Caco-2 (cell line): ENCODE measurements at regions not wholly inside any gene's neighbourhood (a gene's known extent, or its start where the extent isn't known, plus 50 kb on each side); places are given as distances from the start of the nearest gene placed in this dataset.

Experiments used
- BruUV-seq: library from RNA; stranded (reverse); fragments of 400-500 nt; replicated peaks from 2 replicates; lab custom pipeline; 2021; lab: Mats Ljungman, UMichigan
- CTCF ChIA-PET: fragments of 300-600 bp; sonication (Branson Sonifier 250); formaldehyde crosslinking; loops from one replicate; lab custom pipeline; 2022; ENCODE audit warnings: antibody characterized with exemption; lab: Charles Lee
- POLR2A ChIA-PET: fragments of 300-600 bp; sonication (Branson Sonifier 250); formaldehyde crosslinking; loops from one replicate; lab custom pipeline; 2022; ENCODE audit warnings: antibody characterized with exemption; lab: Charles Lee
- DNase-seq, 2 experiments: peaks; one replicate each; pipeline versions ENCODE4 v3.0.0 to v3.0.0-alpha.2; 2020 to 2022
- H3K27me3 ChIP-seq: replicated peaks from 2 replicates; pipeline ENCODE4 v1.6.0; 2011; ENCODE audit warnings: low read length; ENCODE audit not compliant: control insufficient read depth, insufficient read depth
- H3K36me3 ChIP-seq: 2 replicates; pipeline ENCODE4 v1.5.1; 2011; ENCODE audit warnings: low read length; ENCODE audit not compliant: control insufficient read depth, insufficient read depth
- H3K4me1 ChIP-seq: fragments of 250-450 bp; sonication (Bioruptor Pico); 2 replicates; pipeline ENCODE4 v1.5.1; 2020; ENCODE audit warnings: mild to moderate bottlenecking
- H3K4me3 ChIP-seq: 2 replicates; pipeline ENCODE4 v1.5.1; 2011; ENCODE audit warnings: low read depth, mild to moderate bottlenecking, control low read depth, low read length
- H3K9me3 ChIP-seq: fragments of 250-450 bp; sonication (Bioruptor Pico); 2 replicates; pipeline ENCODE4 v1.5.1; 2020; ENCODE audit warnings: mild to moderate bottlenecking, moderate library complexity
- H3K27ac Mint-ChIP-seq: one replicate; pipeline ENCODE4 v1.8.0; 2022; ENCODE audit warnings: mixed read lengths; ENCODE audit not compliant: unreplicated experiment
- H3K27me3 Mint-ChIP-seq: one replicate; pipeline ENCODE4 v1.8.0; 2022; ENCODE audit warnings: mixed read lengths; ENCODE audit not compliant: insufficient read depth, unreplicated experiment
- H3K36me3 Mint-ChIP-seq: one replicate; pipeline ENCODE4 v1.8.0; 2022; ENCODE audit warnings: mild to moderate bottlenecking, mixed read lengths; ENCODE audit not compliant: insufficient read depth, unreplicated experiment
- H3K4me1 Mint-ChIP-seq: one replicate; pipeline ENCODE4 v1.8.0; 2022; ENCODE audit warnings: low read depth, mixed read lengths; ENCODE audit not compliant: unreplicated experiment
- H3K4me3 Mint-ChIP-seq: one replicate; pipeline ENCODE4 v1.8.0; 2022; ENCODE audit warnings: mild to moderate bottlenecking, moderate library complexity, mixed read lengths; ENCODE audit not compliant: unreplicated experiment
- H3K9me3 Mint-ChIP-seq: one replicate; pipeline ENCODE4 v1.8.0; 2022; ENCODE audit warnings: mixed read lengths; ENCODE audit not compliant: unreplicated experiment
- CTCF ChIP-seq, 2 experiments: fragments of 200-600 bp in 1 of 2; IDR thresholded peaks; 1 replicate in 1 of 2; 2 replicates in 1 of 2; pipeline versions ENCODE4 v1.5.1 to v1.8.0; 2011 to 2022; ENCODE audit warnings: antibody characterized with exemption in 1 of 2, control low read depth in 1 of 2, inconsistent platforms in 1 of 2, low read depth in 1 of 2, low read length in 1 of 2, mild to moderate bottlenecking in 1 of 2, moderate library complexity in 1 of 2; ENCODE audit not compliant: insufficient read depth in 1 of 2, severe bottlenecking in 1 of 2, unreplicated experiment in 1 of 2
- intact Hi-C: fragments of 100-400 bp; cut with micrococcal nuclease; formaldehyde crosslinking; loops from one replicate; pipeline ENCODE4 v1.10.0; 2022; ENCODE audit not compliant: unreplicated experiment

- H3K9me3 ChIP-seq: no peaks in the 10 kb centered on the region
- no peaks in the 10 kb centered on the region for H3K36me3 ChIP-seq
- no peak overlapping the region for H3K4me3 Mint-ChIP-seq
- intact Hi-C loops: no loop called here
- no peak for DNase-seq
- no peaks in the 10 kb centered on the region for H3K4me1 Mint-ChIP-seq
- no peaks in the 10 kb centered on the region; the same call in 1 of the 2 replicates for H3K27me3 ChIP-seq
- H3K4me1 ChIP-seq: no peaks in the 10 kb centered on the region
- H3K27me3 Mint-ChIP-seq: peaks cover 4% of the 10 kb centered on the region
- no peak overlapping the region for H3K27ac Mint-ChIP-seq
- H3K36me3 Mint-ChIP-seq: no peaks in the 10 kb centered on the region
- H3K4me3 ChIP-seq: no peak overlapping the region
- TF ChIP-seq CTCF (IDR thresholded peaks at IDR 0.05; ENCODE audit: insufficient read depth in 1 of 2, low read depth in 1 of 2, low read length in 1 of 2, severe bottlenecking in 1 of 2, unreplicated experiment in 1 of 2): no peak
- no peaks in the 10 kb centered on the region for H3K9me3 Mint-ChIP-seq
- BruUV-seq: no TSS peak
- ChIA-PET CTCF (no interaction called here), POLR2A (no interaction called here)
These were observed 55.6 kb upstream of the FOXC1 start for GRCh38 chr6:1554141-1554475.

GRCh38 chr6:1554476-1555310, 55.0 kb upstream of the FOXC1 start:
- Histone ChIP-seq H3K36me3 (no peaks in the 10 kb centered on the region), H3K9me3 (no peaks in the 10 kb centered on the region), H3K4me3 (no peak overlapping the region), H3K4me1 (no peaks in the 10 kb centered on the region), H3K27me3 (no peaks in the 10 kb centered on the region; the same call in 1 of the 2 replicates)
- ChIA-PET POLR2A (no interaction called here), CTCF (no interaction called here)
- Mint-ChIP-seq H3K4me3 (no peak overlapping the region), H3K27ac (no peak overlapping the region), H3K36me3 (no peaks in the 10 kb centered on the region), H3K27me3 (peaks cover 5% of the 10 kb centered on the region), H3K4me1 (no peaks in the 10 kb centered on the region), H3K9me3 (no peaks in the 10 kb centered on the region)
- BruUV-seq: no TSS peak
- no peak for DNase-seq
- no peak for TF ChIP-seq CTCF (IDR thresholded peaks at IDR 0.05; ENCODE audit: insufficient read depth in 1 of 2, low read depth in 1 of 2, low read length in 1 of 2, severe bottlenecking in 1 of 2, unreplicated experiment in 1 of 2)
- intact Hi-C loops: no loop called here

- BruUV-seq: no TSS peak
- Mint-ChIP-seq H3K27me3 (peaks cover 7% of the 10 kb centered on the region), H3K9me3 (no peaks in the 10 kb centered on the region), H3K36me3 (no peaks in the 10 kb centered on the region), H3K4me3 (no peak overlapping the region), H3K27ac (no peak overlapping the region), H3K4me1 (no peaks in the 10 kb centered on the region)
- H3K9me3 ChIP-seq: no peaks in the 10 kb centered on the region
- H3K4me1 ChIP-seq: no peaks in the 10 kb centered on the region
- H3K27me3 ChIP-seq: no peaks in the 10 kb centered on the region; the same call in 1 of the 2 replicates
- POLR2A ChIA-PET: no interaction called here
- H3K4me3 ChIP-seq: no peak overlapping the region
- CTCF ChIA-PET: no interaction called here
- no peak for DNase-seq
- no peaks in the 10 kb centered on the region for H3K36me3 ChIP-seq
- TF ChIP-seq CTCF (IDR thresholded peaks at IDR 0.05; ENCODE audit: insufficient read depth in 1 of 2, low read depth in 1 of 2, low read length in 1 of 2, severe bottlenecking in 1 of 2, unreplicated experiment in 1 of 2): no peak
- intact Hi-C loops: no loop called here
These were observed 51.3 kb upstream of the FOXC1 start for GRCh38 chr6:1558388-1558787.
